ENCODE measurements at regions not wholly inside any gene's neighbourhood (a gene's known extent, or its start where the extent isn't known, plus 50 kb on each side); places are given as distances from the start of the nearest gene placed in this dataset.

- ATAC-seq: no peak
Measured at GRCh38 chr12:19884021-19884492, 444.8 kb downstream of the AEBP2 start.

- no peak for ATAC-seq
Measured at GRCh38 chr12:19885093-19885812, 446.0 kb downstream of the AEBP2 start.

- ATAC-seq: no peak
Measured at GRCh38 chr12:19886065-19886464, 446.8 kb downstream of the AEBP2 start.

- ATAC-seq: no peak
Measured at GRCh38 chr12:19886639-19887064, 447.4 kb downstream of the AEBP2 start.

GRCh38 chr12:19890024-19890423 is 450.7 kb downstream of the AEBP2 start:
- no peak for ATAC-seq

- no peak for ATAC-seq
Measured at GRCh38 chr12:19891936-19892591, 452.8 kb downstream of the AEBP2 start.

GRCh38 chr12:19893514-19893913 is 454.2 kb downstream of the AEBP2 start:
- ATAC-seq: no peak

- no peak for ATAC-seq
Measured at GRCh38 chr12:19894050-19894449, 454.8 kb downstream of the AEBP2 start.

GRCh38 chr12:19894803-19895202 is 455.5 kb downstream of the AEBP2 start:
- ATAC-seq: no peak

GRCh38 chr12:19895246-19896020 is 456.1 kb downstream of the AEBP2 start:
- ATAC-seq: no peak

GRCh38 chr12:19896041-19896440 is 456.7 kb downstream of the AEBP2 start:
- ATAC-seq: no peak

GRCh38 chr12:19896534-19896933 is 457.2 kb downstream of the AEBP2 start:
- ATAC-seq: no peak

GRCh38 chr12:19897900-19898408 is 458.7 kb downstream of the AEBP2 start:
- ATAC-seq: no peak

- no peak for ATAC-seq
Measured at GRCh38 chr12:19901841-19902240, 462.5 kb downstream of the AEBP2 start.

- ATAC-seq: no peak
Measured at GRCh38 chr12:19904819-19905218, 463.5 kb upstream of the PDE3A start.

GRCh38 chr12:19908830-19909229 is 459.5 kb upstream of the PDE3A start:
- no peak for ATAC-seq

- no peak for ATAC-seq
Measured at GRCh38 chr12:19909418-19909817, 458.9 kb upstream of the PDE3A start.

- no peak for ATAC-seq
Measured at GRCh38 chr12:19910681-19911080, 457.7 kb upstream of the PDE3A start.

GRCh38 chr12:19912991-19913390 is 455.3 kb upstream of the PDE3A start:
- no peak for ATAC-seq

- no peak for ATAC-seq
Measured at GRCh38 chr12:19915392-19916195, 452.7 kb upstream of the PDE3A start.

GRCh38 chr12:19916196-19916753 is 452.1 kb upstream of the PDE3A start:
- ATAC-seq: no peak

GRCh38 chr12:19916974-19917373 is 451.4 kb upstream of the PDE3A start:
- ATAC-seq: no peak

Data from esophagus mucosa (tissue), 1 donor.